GM12878 (cell line): ENCODE measurements at regions not wholly inside any gene's neighbourhood (a gene's known extent, or its start where the extent isn't known, plus 50 kb on each side); places are given as distances from the start of the nearest gene placed in this dataset.

ENCODE experiments used
- ATAC-seq: fragments of 200-7000 bp; cut with Tn5 transposase; 3 replicates; pipeline ENCODE4 v1.9.1; 2020; ENCODE audit warnings: mild to moderate bottlenecking, moderate library complexity
- BruUV-seq: library from RNA; stranded (reverse); fragments of 400-500 nt; replicated peaks from 2 replicates; lab custom pipeline; 2021; lab: Mats Ljungman, UMichigan
- CTCF ChIA-PET: fragments of 300-600 bp; sonication (Branson Sonifier 250); formaldehyde crosslinking; extraction: SDS; loops from one replicate; lab custom pipeline; 2021; ENCODE audit warnings: inconsistent platforms; lab: Yijun Ruan, JAX
- POLR2A ChIA-PET: fragments of 350-600 bp; formaldehyde crosslinking; extraction: SDS; loops from one replicate; lab custom pipeline; 2021; ENCODE audit warnings: inconsistent platforms; lab: Charles Lee
- RAD21 ChIA-PET: fragments of 300-600 bp; sonication (Branson Sonifier 250); formaldehyde crosslinking; loops from one replicate; lab custom pipeline; 2023; ENCODE audit warnings: antibody characterized with exemption; ENCODE audit not compliant: unreplicated experiment; lab: Charles Lee
- SMC1A ChIA-PET: fragments of 300-600 bp; sonication (Branson Sonifier 250); formaldehyde crosslinking; loops from one replicate; lab custom pipeline; 2023; ENCODE audit not compliant: unreplicated experiment, uncharacterized antibody; lab: Charles Lee
- DNase-seq: peaks from one replicate; pipeline ENCODE4 v3.0.0-alpha.2; 2011; ENCODE audit warnings: low read depth, low spot score
- FAIRE-seq: peaks from 3 replicates; lab custom pipeline; 2011; peaks lifted over from hg19 to GRCh38; lab: Jason Lieb, UNC
- H2AFZ ChIP-seq: 2 replicates; pipeline ENCODE4 v1.6.0; 2011; ENCODE audit warnings: low read depth, low read length, control low read depth; ENCODE audit not compliant: control insufficient read depth
- H3K27ac ChIP-seq: 2 replicates; pipeline ENCODE4 v1.5.1; 2011; ENCODE audit warnings: control low read depth; ENCODE audit not compliant: control insufficient read depth, insufficient read depth
- H3K27me3 ChIP-seq, 2 experiments: replicated peaks in 1 of 2; 2 replicates each; pipeline versions ENCODE4 v1.6.0 to v1.6.1; 2011; ENCODE audit warnings: low read length in 1 of 2; ENCODE audit not compliant: control insufficient read depth in 2 of 2, insufficient read depth in 2 of 2
- H3K36me3 ChIP-seq, 2 experiments: 2 replicates each; pipeline ENCODE4 v1.5.1; 2011; ENCODE audit warnings: low read length in 1 of 2; ENCODE audit not compliant: control insufficient read depth in 2 of 2, insufficient read depth in 2 of 2
- H3K4me1 ChIP-seq: 2 replicates; pipeline ENCODE4 v1.6.1; 2011; ENCODE audit warnings: mild to moderate bottlenecking, low read length, moderate library complexity, mixed read lengths; ENCODE audit not compliant: control insufficient read depth, insufficient read depth
- H3K4me2 ChIP-seq: 2 replicates; pipeline ENCODE4 v1.6.0; 2011; ENCODE audit warnings: control low read depth; ENCODE audit not compliant: control insufficient read depth, insufficient read depth
- H3K4me3 ChIP-seq: fragments of 200-600 bp; sonication (generic); 2 replicates; pipeline ENCODE4 v1.5.1; 2016
- H3K79me2 ChIP-seq: 2 replicates; pipeline ENCODE4 v1.6.0; 2011; ENCODE audit warnings: low read length; ENCODE audit not compliant: control insufficient read depth, insufficient read depth
- H3K9ac ChIP-seq: 2 replicates; pipeline ENCODE4 v1.8.0; 2011; ENCODE audit warnings: low read length, control low read depth, mixed read lengths; ENCODE audit not compliant: control insufficient read depth, insufficient read depth
- H3K9me3 ChIP-seq: replicated peaks from 3 replicates; pipeline ENCODE4 v1.5.1; 2011; ENCODE audit warnings: mild to moderate bottlenecking, low read length; ENCODE audit not compliant: control insufficient read depth, insufficient read depth
- H4K20me1 ChIP-seq: 2 replicates; pipeline ENCODE4 v1.6.0; 2011; ENCODE audit not compliant: control insufficient read depth, insufficient read depth
- BMI1 ChIP-seq: fragments of 450-650 bp; IDR thresholded peaks from 2 replicates; pipeline ENCODE4 v1.6.1; 2016; ENCODE audit warnings: mild to moderate bottlenecking, moderate library complexity, borderline replicate concordance
- E2F4 ChIP-seq: IDR thresholded peaks from 2 replicates; pipeline ENCODE4 v1.6.1; 2012; ENCODE audit warnings: low read depth, low read length, improper control_type of control experiment
- KLF5 ChIP-seq: fragments of 450-650 bp; IDR thresholded peaks from 2 replicates; pipeline ENCODE4 v1.6.1; 2014; ENCODE audit warnings: mild to moderate bottlenecking; ENCODE audit not compliant: partially characterized antibody
- MYB ChIP-seq: fragments of 150-350 bp; IDR thresholded peaks from 2 replicates; pipeline ENCODE4 v1.6.1; 2014; ENCODE audit warnings: mild to moderate bottlenecking, low read depth, low read length, borderline replicate concordance
- MYC ChIP-seq: IDR thresholded peaks from 2 replicates; pipeline ENCODE4 v1.6.1; 2011; ENCODE audit warnings: mild to moderate bottlenecking, low read length, moderate library complexity, inconsistent platforms; ENCODE audit not compliant: insufficient read depth, insufficient replicate concordance, insufficient read length, severe bottlenecking
- NR2F1 ChIP-seq: fragments of 450-650 bp; conservative IDR thresholded peaks from 2 replicates; pipeline ENCODE4 v1.6.1; 2017; ENCODE audit warnings: mild to moderate bottlenecking
- SREBF2 ChIP-seq: IDR thresholded peaks from 2 replicates; pipeline ENCODE4 v1.6.1; 2012; ENCODE audit warnings: mild to moderate bottlenecking, low read length
- STAT1 ChIP-seq: fragments of 450-650 bp; conservative IDR thresholded peaks from 2 replicates; pipeline ENCODE4 v1.6.1; 2014; ENCODE audit warnings: antibody characterized with exemption, mild to moderate bottlenecking
- USF1 ChIP-seq: IDR thresholded peaks from 2 replicates; pipeline ENCODE4 v1.6.1; 2011; ENCODE audit warnings: borderline replicate concordance, low read depth, mild to moderate bottlenecking, moderate library complexity, mixed read lengths, low read length; ENCODE audit not compliant: insufficient read depth; ENCODE audit errors: extremely low read length
- ZNF207 ChIP-seq: fragments of 450-650 bp; IDR thresholded peaks from 2 replicates; pipeline ENCODE4 v1.6.1; 2014; ENCODE audit warnings: antibody characterized with exemption, mild to moderate bottlenecking, borderline replicate concordance
- WGBS: methylation state at CpG from one replicate; pipeline ENCODE4 v1.1.6; 2016; ENCODE audit warnings: low lambda C conversion rate; ENCODE audit not compliant: insufficient replicate concordance, insufficient coverage; ENCODE audit errors: missing lambda C conversion rate; 5-methylcytosine and 5-hydroxymethylcytosine counted together
- in situ Hi-C: fragments of 300-500 bp; cut with MboI; formaldehyde crosslinking; loops from 9 replicates; pipeline ENCODE4 v1.14.3; 2018; ENCODE audit warnings: mixed read lengths
- intact Hi-C: fragments of 100-400 bp; cut with micrococcal nuclease; formaldehyde crosslinking; loops from one replicate; pipeline ENCODE4 v1.14.2; 2022; ENCODE audit not compliant: unreplicated experiment
- TF ChIP-seq, protein P1 (sequence below): fragments of 450-650 bp; IDR thresholded peaks from 2 replicates; pipeline ENCODE4 v1.6.1; 2016; ENCODE audit warnings: mild to moderate bottlenecking
- TF ChIP-seq, protein P2 (sequence below): IDR thresholded peaks from 2 replicates; pipeline ENCODE4 v1.6.1; 2012; ENCODE audit warnings: improper control_type of control experiment, low read depth, low read length; ENCODE audit not compliant: insufficient replicate concordance

DNA sequence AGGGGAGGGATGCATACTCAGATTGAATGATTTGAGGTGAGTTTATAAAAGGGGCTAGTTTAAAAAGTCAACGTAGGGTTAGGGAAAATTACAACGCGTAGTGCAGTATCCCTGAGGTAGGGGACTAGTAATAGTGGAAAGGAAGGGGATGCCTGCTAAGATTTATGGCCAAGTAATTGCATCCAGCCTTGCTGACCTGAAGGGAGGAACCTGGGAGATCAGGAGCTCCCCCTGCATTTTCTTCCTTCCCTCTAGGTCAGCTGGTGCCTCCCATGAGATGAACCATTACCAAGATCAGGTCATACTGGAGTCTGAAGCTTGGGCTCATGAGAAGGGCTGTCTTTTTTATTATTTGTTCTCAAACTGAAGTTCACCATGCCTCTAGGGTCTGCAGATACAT, 606.6 kb downstream of the TMEM114 start (continued):
- no peak for TF ChIP-seq KLF5
- TF ChIP-seq, protein P1, sequence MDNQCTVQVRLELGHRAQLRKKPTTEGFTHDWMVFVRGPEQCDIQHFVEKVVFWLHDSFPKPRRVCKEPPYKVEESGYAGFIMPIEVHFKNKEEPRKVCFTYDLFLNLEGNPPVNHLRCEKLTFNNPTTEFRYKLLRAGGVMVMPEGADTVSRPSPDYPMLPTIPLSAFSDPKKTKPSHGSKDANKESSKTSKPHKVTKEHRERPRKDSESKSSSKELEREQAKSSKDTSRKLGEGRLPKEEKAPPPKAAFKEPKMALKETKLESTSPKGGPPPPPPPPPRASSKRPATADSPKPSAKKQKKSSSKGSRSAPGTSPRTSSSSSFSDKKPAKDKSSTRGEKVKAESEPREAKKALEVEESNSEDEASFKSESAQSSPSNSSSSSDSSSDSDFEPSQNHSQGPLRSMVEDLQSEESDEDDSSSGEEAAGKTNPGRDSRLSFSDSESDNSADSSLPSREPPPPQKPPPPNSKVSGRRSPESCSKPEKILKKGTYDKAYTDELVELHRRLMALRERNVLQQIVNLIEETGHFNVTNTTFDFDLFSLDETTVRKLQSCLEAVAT: no peak
- TF ChIP-seq BMI1: no peak
- TF ChIP-seq E2F4: no peak

DNA sequence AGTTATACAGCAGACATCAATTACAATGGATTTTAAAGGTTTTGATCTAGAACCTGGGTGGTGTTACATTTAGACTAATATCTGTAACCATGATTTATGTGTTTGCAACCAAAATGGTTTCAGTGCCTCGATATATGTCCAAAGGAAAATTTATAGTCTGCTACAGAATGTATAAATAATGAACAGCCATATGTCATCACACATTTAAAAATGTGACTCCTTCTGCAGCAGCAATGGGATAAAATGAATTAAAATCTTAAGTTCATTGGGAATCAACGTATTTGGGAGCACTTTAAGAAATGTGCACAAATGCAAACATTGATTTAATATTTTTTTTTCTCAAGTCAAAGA, 610.2 kb downstream of the TMEM114 start:
- SMC1A ChIA-PET: no interaction called here
- CTCF ChIA-PET: no interaction called here
- intact Hi-C loops: no loop called here
- no peak for DNase-seq
- Histone ChIP-seq H3K4me1 (no peaks in the 10 kb centered on the region), H3K9ac (no peak overlapping the region), H3K36me3 (no peaks in the 10 kb centered on the region), H3K27me3 (no peaks in the 10 kb centered on the region), H2AFZ (no peak overlapping the region), H3K4me2 (no peak overlapping the region), H3K79me2 (no peaks in the 10 kb centered on the region), H3K4me3 (no peak overlapping the region), H3K27ac (no peak overlapping the region), H4K20me1 (no peaks in the 10 kb centered on the region), H3K9me3 (no peaks in the 10 kb centered on the region; the same call in 2 of the 3 replicates)
- POLR2A ChIA-PET: no interaction called here
- RAD21 ChIA-PET: no interaction called here
- FAIRE-seq: no peak
- in situ Hi-C loops: no loop called here
- WGBS: 5% methylated on average over 2 of the region's 2 CpGs
- no peak for ATAC-seq
- BruUV-seq: no TSS peak
- TF ChIP-seq MYB (no peak), STAT1 (no peak), ZNF207 (no peak), SREBF2 (no peak), MYC (no peak), KLF5 (no peak), USF1 (no peak), NR2F1 (no peak)
- TF ChIP-seq, protein P1: no peak
- TF ChIP-seq, protein P2, sequence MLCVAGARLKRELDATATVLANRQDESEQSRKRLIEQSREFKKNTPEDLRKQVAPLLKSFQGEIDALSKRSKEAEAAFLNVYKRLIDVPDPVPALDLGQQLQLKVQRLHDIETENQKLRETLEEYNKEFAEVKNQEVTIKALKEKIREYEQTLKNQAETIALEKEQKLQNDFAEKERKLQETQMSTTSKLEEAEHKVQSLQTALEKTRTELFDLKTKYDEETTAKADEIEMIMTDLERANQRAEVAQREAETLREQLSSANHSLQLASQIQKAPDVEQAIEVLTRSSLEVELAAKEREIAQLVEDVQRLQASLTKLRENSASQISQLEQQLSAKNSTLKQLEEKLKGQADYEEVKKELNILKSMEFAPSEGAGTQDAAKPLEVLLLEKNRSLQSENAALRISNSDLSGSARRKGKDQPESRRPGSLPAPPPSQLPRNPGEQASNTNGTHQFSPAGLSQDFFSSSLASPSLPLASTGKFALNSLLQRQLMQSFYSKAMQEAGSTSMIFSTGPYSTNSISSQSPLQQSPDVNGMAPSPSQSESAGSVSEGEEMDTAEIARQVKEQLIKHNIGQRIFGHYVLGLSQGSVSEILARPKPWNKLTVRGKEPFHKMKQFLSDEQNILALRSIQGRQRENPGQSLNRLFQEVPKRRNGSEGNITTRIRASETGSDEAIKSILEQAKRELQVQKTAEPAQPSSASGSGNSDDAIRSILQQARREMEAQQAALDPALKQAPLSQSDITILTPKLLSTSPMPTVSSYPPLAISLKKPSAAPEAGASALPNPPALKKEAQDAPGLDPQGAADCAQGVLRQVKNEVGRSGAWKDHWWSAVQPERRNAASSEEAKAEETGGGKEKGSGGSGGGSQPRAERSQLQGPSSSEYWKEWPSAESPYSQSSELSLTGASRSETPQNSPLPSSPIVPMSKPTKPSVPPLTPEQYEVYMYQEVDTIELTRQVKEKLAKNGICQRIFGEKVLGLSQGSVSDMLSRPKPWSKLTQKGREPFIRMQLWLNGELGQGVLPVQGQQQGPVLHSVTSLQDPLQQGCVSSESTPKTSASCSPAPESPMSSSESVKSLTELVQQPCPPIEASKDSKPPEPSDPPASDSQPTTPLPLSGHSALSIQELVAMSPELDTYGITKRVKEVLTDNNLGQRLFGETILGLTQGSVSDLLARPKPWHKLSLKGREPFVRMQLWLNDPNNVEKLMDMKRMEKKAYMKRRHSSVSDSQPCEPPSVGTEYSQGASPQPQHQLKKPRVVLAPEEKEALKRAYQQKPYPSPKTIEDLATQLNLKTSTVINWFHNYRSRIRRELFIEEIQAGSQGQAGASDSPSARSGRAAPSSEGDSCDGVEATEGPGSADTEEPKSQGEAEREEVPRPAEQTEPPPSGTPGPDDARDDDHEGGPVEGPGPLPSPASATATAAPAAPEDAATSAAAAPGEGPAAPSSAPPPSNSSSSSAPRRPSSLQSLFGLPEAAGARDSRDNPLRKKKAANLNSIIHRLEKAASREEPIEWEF: no peak
